Heart right ventricle (tissue), 16 donors: ENCODE measurements at regions not wholly inside any gene's neighbourhood (a gene's known extent, or its start where the extent isn't known, plus 50 kb on each side); places are given as distances from the start of the nearest gene placed in this dataset.

Experiments
- ATAC-seq, 8 donors: fragments of 200-7000 bp; cut with Tn5 transposase; one replicate each; pipeline ENCODE4 v1.9.1; 2020; ENCODE audit warnings: mild to moderate bottlenecking in 8 of 8, moderate library complexity in 8 of 8, moderate number of reproducible peaks in 1 of 8
- DNase-seq, 2 donors: peaks; one replicate each; pipeline ENCODE4 v3.0.0-alpha.2; 2020
- H3K27ac ChIP-seq, 10 donors: fragments of 200-600 bp; sonication (generic) in 2 of 10; one replicate each; pipeline versions ENCODE4 v1.5.0 to v1.8.0; 2020 to 2022; ENCODE audit warnings: mild to moderate bottlenecking in 3 of 10
- H3K27me3 ChIP-seq, 7 donors: fragments of 200-600 bp; one replicate each; pipeline ENCODE4 v1.8.0; 2021 to 2022; ENCODE audit warnings: mild to moderate bottlenecking in 2 of 7
- H3K36me3 ChIP-seq, 9 donors: fragments of 200-600 bp; sonication (generic) in 1 of 9; one replicate each; pipeline versions ENCODE4 v1.5.0 to v1.8.0; 2020 to 2022; ENCODE audit warnings: mild to moderate bottlenecking in 2 of 9
- H3K4me1 ChIP-seq, 9 donors: fragments of 200-600 bp; sonication (generic) in 1 of 9; one replicate each; pipeline versions ENCODE4 v1.5.0 to v1.8.0; 2020 to 2022; ENCODE audit warnings: mild to moderate bottlenecking in 4 of 9
- H3K4me3 ChIP-seq, 10 donors: fragments of 200-600 bp; sonication (generic) in 2 of 10; one replicate each; pipeline versions ENCODE4 v1.5.0 to v1.8.0; 2020 to 2022; ENCODE audit warnings: mild to moderate bottlenecking in 7 of 10, moderate library complexity in 2 of 10
- H3K9me3 ChIP-seq, 11 donors: fragments of 200-600 bp in 10 of 11; sonication (generic) in 2 of 11; one replicate each; pipeline versions ENCODE4 v1.5.0 to v1.8.0; 2013 to 2022; ENCODE audit warnings: mild to moderate bottlenecking in 2 of 11, control low read depth in 1 of 11, moderate library complexity in 1 of 11
- WGBS, 2 donors: extraction: QIAGEN DNeasy Blood & Tissue Kit; methylation state at CpG; one replicate each; pipeline ENCODE4 v1.1.7; 2013; ENCODE audit warnings: inconsistent platforms in 1 of 2; 5-methylcytosine and 5-hydroxymethylcytosine counted together
- intact Hi-C, 10 donors: fragments of 100-400 bp; cut with DNase I; formaldehyde crosslinking; loops; one replicate each; pipeline versions ENCODE4 v1.11.1 to v1.14.2; 2022
- TF ChIP-seq, protein P1 (sequence below), 9 donors: fragments of 200-600 bp; sonication (generic) in 2 of 9; IDR thresholded peaks; one replicate each; pipeline versions ENCODE4 v1.5.0 to v1.8.0; 2021 to 2022; ENCODE audit warnings: antibody characterized with exemption in 9 of 9, mild to moderate bottlenecking in 5 of 9, moderate library complexity in 1 of 9
- donor health status: Arrhythmogenic right ventricular cardiomyopathy.
- donor health status: ischemic (EF 13 %, LVEDD 7.1; RV severe dilation, severe dysfunction).
- donor health status: healthy with polysubstance abuse.
- donor health status: DM: no; HTN: yes; CAD: no.
- donor health status: DM: no; HTN: no; CAD: no.
- donor health status: ischemic (EF 25% LVEDD 6.9; RV normal size, moderate dysfunction).
- donor health status: ischemic (EF 25% LVEDD 5.7; RV mildly dilated, moderate dysfunction).
- donor health status: healthy.
- donor health status: DM: yes; HTN: yes; CAD: no.
- donor health status: Ischemic cardiomyopathy.
- donor health status: ischemic (EF 35%, LVEDD 5.7; RV mildly dilated, moderate dysfunction).
- donor health status: nonischemic (EF 11% LVEDD 7.7; RV severe dilation, severe dysfunction).
- donor health status: DM: yes; HTN: yes; CAD: no.
- donor health status: PGD.
- donor health status: ischemic (EF 29% LVEDD 5.4; RV normal size, mild dysfunction).
- donor health status: nonischemic (EF 23%, LVEDD 6.1; RV moderate dilation, normal function).

- TF ChIP-seq, protein P1, sequence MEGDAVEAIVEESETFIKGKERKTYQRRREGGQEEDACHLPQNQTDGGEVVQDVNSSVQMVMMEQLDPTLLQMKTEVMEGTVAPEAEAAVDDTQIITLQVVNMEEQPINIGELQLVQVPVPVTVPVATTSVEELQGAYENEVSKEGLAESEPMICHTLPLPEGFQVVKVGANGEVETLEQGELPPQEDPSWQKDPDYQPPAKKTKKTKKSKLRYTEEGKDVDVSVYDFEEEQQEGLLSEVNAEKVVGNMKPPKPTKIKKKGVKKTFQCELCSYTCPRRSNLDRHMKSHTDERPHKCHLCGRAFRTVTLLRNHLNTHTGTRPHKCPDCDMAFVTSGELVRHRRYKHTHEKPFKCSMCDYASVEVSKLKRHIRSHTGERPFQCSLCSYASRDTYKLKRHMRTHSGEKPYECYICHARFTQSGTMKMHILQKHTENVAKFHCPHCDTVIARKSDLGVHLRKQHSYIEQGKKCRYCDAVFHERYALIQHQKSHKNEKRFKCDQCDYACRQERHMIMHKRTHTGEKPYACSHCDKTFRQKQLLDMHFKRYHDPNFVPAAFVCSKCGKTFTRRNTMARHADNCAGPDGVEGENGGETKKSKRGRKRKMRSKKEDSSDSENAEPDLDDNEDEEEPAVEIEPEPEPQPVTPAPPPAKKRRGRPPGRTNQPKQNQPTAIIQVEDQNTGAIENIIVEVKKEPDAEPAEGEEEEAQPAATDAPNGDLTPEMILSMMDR (IDR thresholded peaks at IDR 0.05) = no peak
- WGBS, 2 donors = 73 to 77% methylated on average over 6 of the region's 6 CpGs
- intact Hi-C loops = loop anchor here in 1 of 10 donors (5.0 kb wide), 1 partner anchor 51 kb away; no protein-coding TSS in a partner anchor
- DNase-seq (no peak), ATAC-seq (no peak)
- H3K4me1 ChIP-seq = peaks cover 0 to 23% (median 0%) of the 10 kb centered on the region in 9 donors
- H3K27me3 ChIP-seq = peaks cover 0 to 3% (median 0%) of the 10 kb centered on the region in 7 donors
- H3K9me3 ChIP-seq = no peaks in the 10 kb centered on the region
- H3K36me3 ChIP-seq = no peaks in the 10 kb centered on the region
- no peak overlapping the region for H3K27ac ChIP-seq
- H3K4me3 ChIP-seq = no peak overlapping the region
Observed at GRCh38 chr13:106802917-106803316, 235.0 kb upstream of the ARGLU1 start.

- Histone ChIP-seq H3K36me3 (no peaks in the 10 kb centered on the region), H3K27ac (no peak overlapping the region), H3K4me1 (peaks cover 0 to 16% (median 0%) of the 10 kb centered on the region in 9 donors), H3K9me3 (no peaks in the 10 kb centered on the region), H3K4me3 (no peak overlapping the region), H3K27me3 (peaks cover 0 to 11% (median 6%) of the 10 kb centered on the region in 7 donors)
- 64 to 66% methylated on average over 10 of the region's 10 CpGs for WGBS, 2 donors
- ATAC-seq (no peak), DNase-seq (no peak)
- intact Hi-C loops = loop anchor here in 1 of 10 donors (5.0 kb wide), 1 partner anchor 48 kb away; no protein-coding TSS in a partner anchor
- TF ChIP-seq, protein P1 (IDR thresholded peaks at IDR 0.05) = no peak
Observed at GRCh38 chr13:106799781-106800335, 231.9 kb upstream of the ARGLU1 start.

GRCh38 chr13:106797081-106797640, 229.2 kb upstream of the ARGLU1 start:
- 76 to 81% methylated on average over 9 of the region's 9 CpGs for WGBS, 2 donors
- intact Hi-C loops = no loop called here
- ATAC-seq (no peak), DNase-seq (no peak)
- TF ChIP-seq, protein P1 (IDR thresholded peaks at IDR 0.05) = no peak
- H3K9me3 ChIP-seq = no peaks in the 10 kb centered on the region
- peaks cover 0 to 11% (median 6%) of the 10 kb centered on the region in 7 donors for H3K27me3 ChIP-seq
- peaks cover 0 to 7% (median 0%) of the 10 kb centered on the region in 9 donors for H3K4me1 ChIP-seq
- no peaks in the 10 kb centered on the region for H3K36me3 ChIP-seq
- no peak overlapping the region for H3K27ac ChIP-seq
- no peak overlapping the region for H3K4me3 ChIP-seq

- intact Hi-C loops = no loop called here
- Histone ChIP-seq H3K4me1 (peaks cover 0 to 7% (median 0%) of the 10 kb centered on the region in 9 donors), H3K27ac (no peak overlapping the region), H3K9me3 (no peaks in the 10 kb centered on the region), H3K36me3 (no peaks in the 10 kb centered on the region), H3K4me3 (peak overlapping the region in 8 of 10 donors; percentile 10 to 47 (median 34)), H3K27me3 (peaks cover 0 to 11% (median 6%) of the 10 kb centered on the region in 7 donors)
- ATAC-seq = no peak
- WGBS, 2 donors = 28 to 43% methylated on average over 16 of the region's 16 CpGs
- TF ChIP-seq, protein P1 (IDR thresholded peaks at IDR 0.05) = no peak
- no peak for DNase-seq
Observed at GRCh38 chr13:106796280-106797047, 228.5 kb upstream of the ARGLU1 start.
